Heart right ventricle (tissue), 16 donors: ENCODE measurements at regions not wholly inside any gene's neighbourhood (a gene's known extent, or its start where the extent isn't known, plus 50 kb on each side); places are given as distances from the start of the nearest gene placed in this dataset.

Source experiments
- ATAC-seq, 8 donors: fragments of 200-7000 bp; cut with Tn5 transposase; one replicate each; pipeline ENCODE4 v1.9.1; 2020; ENCODE audit warnings: mild to moderate bottlenecking in 8 of 8, moderate library complexity in 8 of 8, moderate number of reproducible peaks in 1 of 8
- DNase-seq, 2 donors: peaks; one replicate each; pipeline ENCODE4 v3.0.0-alpha.2; 2020
- H3K27ac ChIP-seq, 10 donors: fragments of 200-600 bp; sonication (generic) in 2 of 10; one replicate each; pipeline versions ENCODE4 v1.5.0 to v1.8.0; 2020 to 2022; ENCODE audit warnings: mild to moderate bottlenecking in 3 of 10
- H3K27me3 ChIP-seq, 7 donors: fragments of 200-600 bp; one replicate each; pipeline ENCODE4 v1.8.0; 2021 to 2022; ENCODE audit warnings: mild to moderate bottlenecking in 2 of 7
- H3K36me3 ChIP-seq, 9 donors: fragments of 200-600 bp; sonication (generic) in 1 of 9; one replicate each; pipeline versions ENCODE4 v1.5.0 to v1.8.0; 2020 to 2022; ENCODE audit warnings: mild to moderate bottlenecking in 2 of 9
- H3K4me1 ChIP-seq, 9 donors: fragments of 200-600 bp; sonication (generic) in 1 of 9; one replicate each; pipeline versions ENCODE4 v1.5.0 to v1.8.0; 2020 to 2022; ENCODE audit warnings: mild to moderate bottlenecking in 4 of 9
- H3K4me3 ChIP-seq, 10 donors: fragments of 200-600 bp; sonication (generic) in 2 of 10; one replicate each; pipeline versions ENCODE4 v1.5.0 to v1.8.0; 2020 to 2022; ENCODE audit warnings: mild to moderate bottlenecking in 7 of 10, moderate library complexity in 2 of 10
- H3K9me3 ChIP-seq, 11 donors: fragments of 200-600 bp in 10 of 11; sonication (generic) in 2 of 11; one replicate each; pipeline versions ENCODE4 v1.5.0 to v1.8.0; 2013 to 2022; ENCODE audit warnings: mild to moderate bottlenecking in 2 of 11, control low read depth in 1 of 11, moderate library complexity in 1 of 11
- CTCF ChIP-seq, 9 donors: fragments of 200-600 bp; sonication (generic) in 2 of 9; IDR thresholded peaks; one replicate each; pipeline versions ENCODE4 v1.5.0 to v1.8.0; 2021 to 2022; ENCODE audit warnings: antibody characterized with exemption in 9 of 9, mild to moderate bottlenecking in 5 of 9, moderate library complexity in 1 of 9
- WGBS, 2 donors: extraction: QIAGEN DNeasy Blood & Tissue Kit; methylation state at CpG; one replicate each; pipeline ENCODE4 v1.1.7; 2013; ENCODE audit warnings: inconsistent platforms in 1 of 2; 5-methylcytosine and 5-hydroxymethylcytosine counted together
- intact Hi-C, 10 donors: fragments of 100-400 bp; cut with DNase I; formaldehyde crosslinking; loops; one replicate each; pipeline versions ENCODE4 v1.11.1 to v1.14.2; 2022
- donor health status: Arrhythmogenic right ventricular cardiomyopathy.
- donor health status: ischemic (EF 13 %, LVEDD 7.1; RV severe dilation, severe dysfunction).
- donor health status: healthy with polysubstance abuse.
- donor health status: DM: no; HTN: yes; CAD: no.
- donor health status: DM: no; HTN: no; CAD: no.
- donor health status: ischemic (EF 25% LVEDD 6.9; RV normal size, moderate dysfunction).
- donor health status: ischemic (EF 25% LVEDD 5.7; RV mildly dilated, moderate dysfunction).
- donor health status: healthy.
- donor health status: DM: yes; HTN: yes; CAD: no.
- donor health status: Ischemic cardiomyopathy.
- donor health status: ischemic (EF 35%, LVEDD 5.7; RV mildly dilated, moderate dysfunction).
- donor health status: nonischemic (EF 11% LVEDD 7.7; RV severe dilation, severe dysfunction).
- donor health status: DM: yes; HTN: yes; CAD: no.
- donor health status: PGD.
- donor health status: ischemic (EF 29% LVEDD 5.4; RV normal size, mild dysfunction).
- donor health status: nonischemic (EF 23%, LVEDD 6.1; RV moderate dilation, normal function).

GRCh38 chr12:74049348-74049747 lies 488.3 kb upstream of the ATXN7L3B start:
- Histone ChIP-seq H3K27me3 (no peaks in the 10 kb centered on the region), H3K36me3 (no peaks in the 10 kb centered on the region), H3K9me3 (peaks cover 0 to 5% (median 0%) of the 10 kb centered on the region in 11 donors), H3K27ac (no peak overlapping the region), H3K4me3 (no peak overlapping the region), H3K4me1 (no peaks in the 10 kb centered on the region)
- intact Hi-C loops, result no loop called here
- WGBS, 2 donors, result 75 to 85% methylated on average over 3 of the region's 3 CpGs
- DNase-seq, result no peak
- TF ChIP-seq CTCF (IDR thresholded peaks at IDR 0.05), result no peak
- ATAC-seq, result no peak

GRCh38 chr12:74051848-74052247 lies 485.8 kb upstream of the ATXN7L3B start:
- DNase-seq (no peak), ATAC-seq (no peak)
- Histone ChIP-seq H3K36me3 (no peaks in the 10 kb centered on the region), H3K27me3 (no peaks in the 10 kb centered on the region), H3K4me1 (no peaks in the 10 kb centered on the region), H3K27ac (no peak overlapping the region), H3K4me3 (no peak overlapping the region), H3K9me3 (peaks cover 0 to 5% (median 0%) of the 10 kb centered on the region in 11 donors)
- TF ChIP-seq CTCF (IDR thresholded peaks at IDR 0.05), result no peak
- WGBS, 2 donors, result 73 to 77% methylated on average over 1 of the region's 1 CpG
- intact Hi-C loops, result no loop called here

GRCh38 chr12:74066476-74066875 lies 471.2 kb upstream of the ATXN7L3B start:
- H3K27me3 ChIP-seq, result no peaks in the 10 kb centered on the region
- TF ChIP-seq CTCF (IDR thresholded peaks at IDR 0.05), result no peak
- H3K36me3 ChIP-seq, result no peaks in the 10 kb centered on the region
- H3K4me3 ChIP-seq, result no peak overlapping the region
- DNase-seq, result no peak
- peaks cover 0 to 61% (median 6%) of the 10 kb centered on the region in 11 donors for H3K9me3 ChIP-seq
- no peaks in the 10 kb centered on the region for H3K4me1 ChIP-seq
- H3K27ac ChIP-seq, result no peak overlapping the region
- no peak for ATAC-seq
- intact Hi-C loops, result no loop called here
- 52 to 58% methylated on average over 2 of the region's 2 CpGs for WGBS, 2 donors

- no peaks in the 10 kb centered on the region for H3K4me1 ChIP-seq
- peaks cover 0 to 58% (median 6%) of the 10 kb centered on the region in 11 donors for H3K9me3 ChIP-seq
- H3K36me3 ChIP-seq, result no peaks in the 10 kb centered on the region
- no peaks in the 10 kb centered on the region for H3K27me3 ChIP-seq
- no peak overlapping the region for H3K27ac ChIP-seq
- ATAC-seq (no peak), DNase-seq (no peak)
- intact Hi-C loops, result no loop called here
- TF ChIP-seq CTCF (IDR thresholded peaks at IDR 0.05), result no peak
- WGBS, 2 donors, result 89 to 93% methylated on average over 3 of the region's 3 CpGs
- no peak overlapping the region for H3K4me3 ChIP-seq
Measured at GRCh38 chr12:74071182-74071581, 466.5 kb upstream of the ATXN7L3B start.

GRCh38 chr12:74076918-74077317 lies 460.7 kb upstream of the ATXN7L3B start:
- no peak for ATAC-seq
- intact Hi-C loops, result no loop called here

More at GRCh38 chr12:74076918-74077317, 460.7 kb upstream of the ATXN7L3B start:
- H3K9me3 ChIP-seq, result peaks cover 0 to 22% (median 0%) of the 10 kb centered on the region in 11 donors
- H3K27me3 ChIP-seq, result no peaks in the 10 kb centered on the region
- no peak overlapping the region for H3K27ac ChIP-seq
- H3K4me3 ChIP-seq, result no peak overlapping the region
- TF ChIP-seq CTCF (IDR thresholded peaks at IDR 0.05), result no peak
- H3K4me1 ChIP-seq, result no peaks in the 10 kb centered on the region
- no peak for DNase-seq
- no peaks in the 10 kb centered on the region for H3K36me3 ChIP-seq
